BLaER1 treated with 17β-estradiol and CSF1 and Interleukin-3, amounts not matched to agents 10 nM and 100 nM (cell line): ENCODE measurements at regions not wholly inside any gene's neighbourhood (a gene's known extent, or its start where the extent isn't known, plus 50 kb on each side); places are given as distances from the start of the nearest gene placed in this dataset.

Experiments
- H3K27ac ChIP-seq, 11 experiments: shearing (Covaris generic); formaldehyde crosslinking; 2 replicates each; pipeline ENCODE4 v1.8.1; 2022
- H3K27me3 ChIP-seq, 11 experiments: shearing (Covaris generic); formaldehyde crosslinking; 2 replicates each; pipeline ENCODE4 v1.8.1; 2022
- H3K36me3 ChIP-seq, 11 experiments: shearing (Covaris generic); formaldehyde crosslinking; 2 replicates each; pipeline ENCODE4 v1.8.1; 2022
- H3K4me1 ChIP-seq, 10 experiments: shearing (Covaris generic); formaldehyde crosslinking; 2 replicates each; pipeline ENCODE4 v1.8.1; 2022
- H3K4me2 ChIP-seq, 11 experiments: shearing (Covaris generic); formaldehyde crosslinking; 2 replicates each; pipeline ENCODE4 v1.8.1; 2022
- H3K4me3 ChIP-seq, 10 experiments: shearing (Covaris generic); formaldehyde crosslinking; 2 replicates each; pipeline ENCODE4 v1.8.1; 2022
- H3K9ac ChIP-seq, 11 experiments: shearing (Covaris generic); formaldehyde crosslinking; 2 replicates each; pipeline ENCODE4 v1.8.1; 2022
- H3K9me3 ChIP-seq, 11 experiments: shearing (Covaris generic); formaldehyde crosslinking; replicated peaks in 1 of 11; 2 replicates each; pipeline ENCODE4 v1.8.1; 2022
- H4K20me1 ChIP-seq, 11 experiments: shearing (Covaris generic); formaldehyde crosslinking; 2 replicates each; pipeline ENCODE4 v1.8.1; 2022
- Cebpa-rat ChIP-seq, 11 experiments: shearing (Covaris generic); IDR thresholded peaks; 2 replicates each; pipeline ENCODE4 v1.8.1; 2022

GRCh38 chr1:229842302-229843255 is 216.5 kb downstream of the URB2 start:
- Histone ChIP-seq H3K9me3 (no peaks in the 10 kb centered on the region), H3K36me3 (no peaks in the 10 kb centered on the region), H3K4me3 (no peak overlapping the region), H4K20me1 (no peaks in the 10 kb centered on the region), H3K27ac (no peak overlapping the region), H3K9ac (no peak overlapping the region), H3K27me3 (no peaks in the 10 kb centered on the region), H3K4me1 (peaks cover 5 to 24% (median 18%) of the 10 kb centered on the region in 10 experiments; a peak in 17 of 20 replicates), H3K4me2 (no peak overlapping the region)
- no peak for TF ChIP-seq Cebpa-rat (IDR thresholded peaks at IDR 0.05)

GRCh38 chr1:229843627-229844238 is 217.7 kb downstream of the URB2 start:
- Histone ChIP-seq H3K27me3 (no peaks in the 10 kb centered on the region), H3K4me2 (peak overlapping the region in 10 of 11 experiments; percentile 1 to 67 (median 44); a peak in 10 of 22 replicates), H3K27ac (no peak overlapping the region), H3K9me3 (no peaks in the 10 kb centered on the region), H3K36me3 (no peaks in the 10 kb centered on the region), H3K9ac (no peak overlapping the region), H4K20me1 (no peaks in the 10 kb centered on the region), H3K4me3 (no peak overlapping the region), H3K4me1 (peaks cover 5 to 24% (median 17%) of the 10 kb centered on the region in 10 experiments; a peak in 17 of 20 replicates)
- TF ChIP-seq Cebpa-rat (IDR thresholded peaks at IDR 0.05), result no peak

- no peak overlapping the region for H3K27ac ChIP-seq
- H3K9me3 ChIP-seq, result no peaks in the 10 kb centered on the region
- no peaks in the 10 kb centered on the region for H4K20me1 ChIP-seq
- H3K9ac ChIP-seq, result no peak overlapping the region
- TF ChIP-seq Cebpa-rat (IDR thresholded peaks at IDR 0.05), result no peak
- no peak overlapping the region for H3K4me3 ChIP-seq
- no peaks in the 10 kb centered on the region for H3K27me3 ChIP-seq
- no peaks in the 10 kb centered on the region for H3K36me3 ChIP-seq
- H3K4me2 ChIP-seq, result peak overlapping the region in 8 of 11 experiments; percentile 30 to 67 (median 59); a peak in 16 of 22 replicates
- H3K4me1 ChIP-seq, result peaks cover 5 to 24% (median 17%) of the 10 kb centered on the region in 10 experiments; a peak in 17 of 20 replicates
Observed at GRCh38 chr1:229844675-229845074, 218.6 kb downstream of the URB2 start.

- Histone ChIP-seq H3K9me3 (no peaks in the 10 kb centered on the region), H3K36me3 (no peaks in the 10 kb centered on the region), H3K27me3 (no peaks in the 10 kb centered on the region), H3K4me2 (no peak overlapping the region), H4K20me1 (no peaks in the 10 kb centered on the region), H3K4me1 (peaks cover 5 to 23% (median 17%) of the 10 kb centered on the region in 10 experiments; a peak in 17 of 20 replicates), H3K9ac (no peak overlapping the region), H3K4me3 (no peak overlapping the region), H3K27ac (no peak overlapping the region)
- TF ChIP-seq Cebpa-rat (IDR thresholded peaks at IDR 0.05), result no peak
Observed at GRCh38 chr1:229845410-229846138, 219.5 kb downstream of the URB2 start.

- H3K27me3 ChIP-seq, result no peaks in the 10 kb centered on the region
- peaks cover 1 to 17% (median 15%) of the 10 kb centered on the region in 10 experiments; a peak in 17 of 20 replicates for H3K4me1 ChIP-seq
- no peaks in the 10 kb centered on the region; a peak in 1 of 22 replicates for H4K20me1 ChIP-seq
- H3K27ac ChIP-seq, result no peak overlapping the region
- H3K9ac ChIP-seq, result no peak overlapping the region
- no peak for TF ChIP-seq Cebpa-rat (IDR thresholded peaks at IDR 0.05)
- H3K36me3 ChIP-seq, result no peaks in the 10 kb centered on the region
- no peaks in the 10 kb centered on the region for H3K9me3 ChIP-seq
- H3K4me3 ChIP-seq, result no peak overlapping the region
- no peak overlapping the region for H3K4me2 ChIP-seq
Observed at GRCh38 chr1:229846351-229846750, 220.3 kb downstream of the URB2 start.

GRCh38 chr1:229848752-229849677 is 218.0 kb upstream of the GALNT2 start:
- no peaks in the 10 kb centered on the region; a peak in 1 of 22 replicates for H4K20me1 ChIP-seq
- no peak overlapping the region for H3K27ac ChIP-seq
- H3K9me3 ChIP-seq, result no peaks in the 10 kb centered on the region
- TF ChIP-seq Cebpa-rat (IDR thresholded peaks at IDR 0.05), result no peak
- H3K36me3 ChIP-seq, result no peaks in the 10 kb centered on the region
- H3K9ac ChIP-seq, result no peak overlapping the region
- H3K4me2 ChIP-seq, result no peak overlapping the region
- H3K27me3 ChIP-seq, result no peaks in the 10 kb centered on the region
- peaks cover 0 to 11% (median 9%) of the 10 kb centered on the region in 10 experiments; a peak in 16 of 20 replicates for H3K4me1 ChIP-seq
- no peak overlapping the region for H3K4me3 ChIP-seq

GRCh38 chr1:229851511-229851910 is 215.5 kb upstream of the GALNT2 start:
- Histone ChIP-seq H3K4me2 (no peak overlapping the region), H3K9ac (no peak overlapping the region), H3K27me3 (no peaks in the 10 kb centered on the region), H3K9me3 (no peaks in the 10 kb centered on the region), H3K36me3 (no peaks in the 10 kb centered on the region), H3K27ac (no peak overlapping the region), H3K4me1 (peaks cover 4 to 12% (median 9%) of the 10 kb centered on the region in 10 experiments; a peak in 19 of 20 replicates), H4K20me1 (no peaks in the 10 kb centered on the region; a peak in 1 of 22 replicates), H3K4me3 (no peak overlapping the region)
- no peak for TF ChIP-seq Cebpa-rat (IDR thresholded peaks at IDR 0.05)

- H3K9ac ChIP-seq, result no peak overlapping the region
- no peaks in the 10 kb centered on the region for H3K36me3 ChIP-seq
- H3K4me2 ChIP-seq, result no peak overlapping the region
- peaks cover 7 to 21% (median 12%) of the 10 kb centered on the region in 10 experiments; a peak in 19 of 20 replicates for H3K4me1 ChIP-seq
- H3K9me3 ChIP-seq, result no peaks in the 10 kb centered on the region
- H3K27me3 ChIP-seq, result no peaks in the 10 kb centered on the region
- TF ChIP-seq Cebpa-rat (IDR thresholded peaks at IDR 0.05), result no peak
- no peak overlapping the region for H3K27ac ChIP-seq
- H3K4me3 ChIP-seq, result no peak overlapping the region
- no peaks in the 10 kb centered on the region; a peak in 1 of 22 replicates for H4K20me1 ChIP-seq
Observed at GRCh38 chr1:229853751-229854150, 213.3 kb upstream of the GALNT2 start.
